Vagina (tissue), 2 donors: ENCODE measurements at regions not wholly inside any gene's neighbourhood (a gene's known extent, or its start where the extent isn't known, plus 50 kb on each side); places are given as distances from the start of the nearest gene placed in this dataset.

Experiments used
- DNase-seq, 2 donors: peaks; one replicate each; pipeline ENCODE4 v3.0.0-alpha.2; 2017; ENCODE audit errors: extremely low spot score in 2 of 2
- H3K27ac ChIP-seq: fragments of 200-600 bp; sonication (generic); one replicate; pipeline ENCODE4 v1.5.1; 2019
- H3K27me3 ChIP-seq: fragments of 200-600 bp; sonication (generic); one replicate; pipeline ENCODE4 v1.5.1; 2019
- H3K36me3 ChIP-seq, 2 donors: fragments of 200-600 bp; sonication (generic); one replicate each; pipeline ENCODE4 v1.5.1; 2017 to 2019
- H3K4me1 ChIP-seq: fragments of 200-600 bp; sonication (generic); one replicate; pipeline ENCODE4 v1.5.1; 2019
- H3K4me3 ChIP-seq, 2 donors: fragments of 200-600 bp; sonication (generic); 1 replicate in 1 of 2; 2 replicates in 1 of 2; pipeline ENCODE4 v1.5.1; 2016 to 2019
- H3K9me3 ChIP-seq: fragments of 200-600 bp; sonication (generic); one replicate; pipeline ENCODE4 v1.5.1; 2019
- POLR2A ChIP-seq, 2 donors: fragments of 450-650 bp; IDR thresholded peaks; one replicate each; pipeline ENCODE4 v1.6.1; 2017; ENCODE audit warnings: antibody characterized with exemption in 2 of 2, mild to moderate bottlenecking in 2 of 2, moderate library complexity in 2 of 2
- POLR2AphosphoS5 ChIP-seq, 2 donors: sonication (generic); formaldehyde crosslinking; IDR thresholded peaks; one replicate each; pipeline ENCODE4 v1.9.0; 2017; ENCODE audit warnings: antibody characterized with exemption in 2 of 2, mild to moderate bottlenecking in 2 of 2, low read depth in 1 of 2; ENCODE audit not compliant: insufficient read depth in 1 of 2
- intact Hi-C: fragments of 100-400 bp; cut with DNase I; formaldehyde crosslinking; loops from one replicate; pipeline ENCODE4 v1.15.1; 2023
- TF ChIP-seq, protein P1 (sequence below), 3 experiments: fragments of 450-650 bp in 2 of 3; fragments of 200-600 bp in 1 of 3; sonication (generic) in 1 of 3; IDR thresholded peaks; one replicate each; pipeline ENCODE4 v1.5.1; 2017 to 2019; ENCODE audit warnings: antibody characterized with exemption in 3 of 3, mild to moderate bottlenecking in 2 of 3, moderate library complexity in 2 of 3

DNA sequence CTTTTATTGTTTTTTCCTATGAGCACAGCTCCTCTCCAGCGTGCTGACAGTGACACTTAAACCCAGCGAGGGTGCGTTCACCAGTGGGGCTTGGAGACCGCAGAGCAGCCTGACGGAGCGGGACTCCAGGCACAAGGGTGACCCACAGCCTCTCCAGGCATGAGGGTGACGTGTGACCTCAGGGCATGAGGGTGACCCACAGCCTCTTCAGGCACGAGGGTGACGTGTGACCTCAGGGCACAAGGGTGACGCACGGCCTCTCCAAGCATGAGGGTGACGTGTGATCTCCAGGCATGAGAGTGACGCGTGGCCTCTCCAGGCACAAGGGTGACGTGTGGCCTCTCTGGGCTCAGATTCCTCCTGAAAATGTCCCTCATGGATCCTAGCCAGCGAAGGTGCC is 164.3 kb upstream of the TCERG1L start:
- Histone ChIP-seq H3K27ac (no peak overlapping the region), H3K36me3 (no peaks in the 10 kb centered on the region), H3K27me3 (no peaks in the 10 kb centered on the region), H3K9me3 (no peaks in the 10 kb centered on the region), H3K4me3 (no peak overlapping the region), H3K4me1 (no peaks in the 10 kb centered on the region)
- peak in 1 of 2 donors; percentile 74 for DNase-seq
- intact Hi-C loops, result no loop called here
- TF ChIP-seq POLR2AphosphoS5 (IDR thresholded peaks at IDR 0.05; ENCODE audit: insufficient read depth in 1 of 2, low read depth in 1 of 2), result no peak
- TF ChIP-seq POLR2A (IDR thresholded peaks at IDR 0.05), result no peak
- TF ChIP-seq, protein P1, sequence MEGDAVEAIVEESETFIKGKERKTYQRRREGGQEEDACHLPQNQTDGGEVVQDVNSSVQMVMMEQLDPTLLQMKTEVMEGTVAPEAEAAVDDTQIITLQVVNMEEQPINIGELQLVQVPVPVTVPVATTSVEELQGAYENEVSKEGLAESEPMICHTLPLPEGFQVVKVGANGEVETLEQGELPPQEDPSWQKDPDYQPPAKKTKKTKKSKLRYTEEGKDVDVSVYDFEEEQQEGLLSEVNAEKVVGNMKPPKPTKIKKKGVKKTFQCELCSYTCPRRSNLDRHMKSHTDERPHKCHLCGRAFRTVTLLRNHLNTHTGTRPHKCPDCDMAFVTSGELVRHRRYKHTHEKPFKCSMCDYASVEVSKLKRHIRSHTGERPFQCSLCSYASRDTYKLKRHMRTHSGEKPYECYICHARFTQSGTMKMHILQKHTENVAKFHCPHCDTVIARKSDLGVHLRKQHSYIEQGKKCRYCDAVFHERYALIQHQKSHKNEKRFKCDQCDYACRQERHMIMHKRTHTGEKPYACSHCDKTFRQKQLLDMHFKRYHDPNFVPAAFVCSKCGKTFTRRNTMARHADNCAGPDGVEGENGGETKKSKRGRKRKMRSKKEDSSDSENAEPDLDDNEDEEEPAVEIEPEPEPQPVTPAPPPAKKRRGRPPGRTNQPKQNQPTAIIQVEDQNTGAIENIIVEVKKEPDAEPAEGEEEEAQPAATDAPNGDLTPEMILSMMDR (IDR thresholded peaks at IDR 0.05), result no peak

DNA sequence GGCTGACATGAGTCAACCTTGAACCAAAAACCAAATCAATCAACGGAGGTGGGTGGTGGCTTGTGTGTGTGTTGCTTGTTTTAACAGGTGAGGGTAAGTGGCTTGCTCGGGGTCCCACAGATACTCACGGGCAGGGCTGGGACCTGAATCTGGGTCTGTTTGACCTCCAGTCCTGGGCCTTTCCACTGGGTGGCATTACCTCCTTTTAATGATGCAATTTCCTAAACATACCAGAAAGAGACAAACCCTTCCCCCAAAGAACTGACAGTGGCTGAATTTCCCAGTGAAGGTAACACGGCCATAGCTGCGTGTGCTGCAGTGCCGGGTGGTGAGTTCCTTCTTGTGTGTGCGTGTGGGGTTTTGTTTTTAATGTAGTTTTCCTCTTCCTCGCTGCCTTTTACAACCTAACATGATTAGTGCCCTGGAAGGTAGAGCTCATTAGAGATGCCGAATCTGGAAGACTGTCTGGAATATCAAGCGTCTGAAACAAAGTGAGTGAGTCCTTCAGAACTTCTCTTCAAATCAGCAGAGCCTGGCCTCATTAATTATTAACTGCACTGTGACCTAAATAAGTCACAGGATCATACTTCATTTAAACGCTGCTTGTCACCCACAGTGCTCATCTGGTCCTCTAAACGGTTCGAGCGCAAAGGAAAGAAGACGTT is 166.1 kb upstream of the TCERG1L start:
- TF ChIP-seq, protein P1 (IDR thresholded peaks at IDR 0.05), result no peak
- TF ChIP-seq POLR2AphosphoS5 (IDR thresholded peaks at IDR 0.05; ENCODE audit: insufficient read depth in 1 of 2, low read depth in 1 of 2) (no peak), POLR2A (IDR thresholded peaks at IDR 0.05) (no peak)

DNA sequence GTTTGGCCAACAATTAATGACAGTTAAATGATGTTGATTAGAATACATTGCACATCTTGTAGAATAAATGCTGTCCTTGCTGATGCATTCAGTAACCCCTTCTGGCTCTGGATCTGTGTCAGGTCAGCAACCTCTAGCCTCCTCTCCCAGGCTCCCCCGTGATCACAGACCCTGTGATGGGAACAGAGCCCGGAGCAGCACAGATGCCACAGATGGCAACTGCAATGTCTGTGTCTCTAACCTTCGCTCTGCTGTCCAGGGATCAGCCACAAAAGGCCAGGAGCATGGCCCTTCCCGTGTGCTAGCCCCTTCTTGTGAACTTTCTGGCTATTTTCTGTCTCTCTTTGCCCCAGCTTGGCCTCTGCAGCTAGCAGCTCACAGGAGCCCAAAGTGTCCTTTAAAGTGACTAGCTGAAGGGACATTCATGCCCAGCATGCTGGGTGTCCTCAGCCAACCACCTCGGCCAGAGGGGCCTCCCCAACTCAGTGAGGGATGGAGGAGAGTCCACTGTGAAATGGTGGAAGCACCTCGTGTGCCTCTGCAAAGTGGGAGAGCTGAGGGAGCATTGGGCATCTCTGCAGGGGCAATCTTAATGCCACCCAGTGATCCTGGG is 167.0 kb upstream of the TCERG1L start:
- Histone ChIP-seq H3K36me3 (no peaks in the 10 kb centered on the region), H3K4me1 (no peaks in the 10 kb centered on the region), H3K27me3 (no peaks in the 10 kb centered on the region), H3K4me3 (no peak overlapping the region), H3K9me3 (no peaks in the 10 kb centered on the region), H3K27ac (no peak overlapping the region)
- no peak for DNase-seq
- no peak for TF ChIP-seq POLR2A (IDR thresholded peaks at IDR 0.05)
- TF ChIP-seq, protein P1 (IDR thresholded peaks at IDR 0.05), result no peak
- no peak for TF ChIP-seq POLR2AphosphoS5 (IDR thresholded peaks at IDR 0.05; ENCODE audit: insufficient read depth in 1 of 2, low read depth in 1 of 2)
- intact Hi-C loops, result no loop called here

More for the DNA sequence above, 166.1 kb upstream of the TCERG1L start:
- Histone ChIP-seq H3K4me3 (no peak overlapping the region), H3K4me1 (no peaks in the 10 kb centered on the region), H3K27ac (no peak overlapping the region), H3K9me3 (no peaks in the 10 kb centered on the region), H3K27me3 (no peaks in the 10 kb centered on the region), H3K36me3 (no peaks in the 10 kb centered on the region)
- no peak for DNase-seq
- intact Hi-C loops, result no loop called here

DNA sequence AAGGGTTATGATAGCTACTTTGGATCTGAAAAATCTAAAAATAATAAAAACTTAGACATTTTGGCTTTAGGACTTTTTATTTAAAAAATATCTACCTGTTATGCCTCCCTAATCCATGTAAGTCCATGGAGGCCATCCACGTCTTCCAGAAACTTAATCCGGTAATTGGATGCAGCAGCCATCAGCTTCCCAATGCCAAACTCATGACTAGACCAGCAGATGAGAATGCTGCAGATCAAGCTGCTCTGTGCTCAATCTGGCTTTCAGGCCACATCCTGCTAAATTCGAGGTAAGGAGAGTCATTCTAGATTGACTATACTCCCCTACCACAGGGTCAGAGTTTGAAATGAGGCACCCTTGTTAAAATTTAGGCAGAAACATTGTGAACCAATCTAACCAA is 168.5 kb upstream of the TCERG1L start:
- intact Hi-C loops, result no loop called here
- TF ChIP-seq POLR2AphosphoS5 (IDR thresholded peaks at IDR 0.05; ENCODE audit: insufficient read depth in 1 of 2, low read depth in 1 of 2) (no peak), POLR2A (IDR thresholded peaks at IDR 0.05) (no peak)
- TF ChIP-seq, protein P1 (IDR thresholded peaks at IDR 0.05), result no peak
- Histone ChIP-seq H3K4me3 (no peak overlapping the region), H3K27ac (no peak overlapping the region), H3K36me3 (no peaks in the 10 kb centered on the region), H3K9me3 (no peaks in the 10 kb centered on the region), H3K27me3 (no peaks in the 10 kb centered on the region), H3K4me1 (no peaks in the 10 kb centered on the region)
- no peak for DNase-seq

DNA sequence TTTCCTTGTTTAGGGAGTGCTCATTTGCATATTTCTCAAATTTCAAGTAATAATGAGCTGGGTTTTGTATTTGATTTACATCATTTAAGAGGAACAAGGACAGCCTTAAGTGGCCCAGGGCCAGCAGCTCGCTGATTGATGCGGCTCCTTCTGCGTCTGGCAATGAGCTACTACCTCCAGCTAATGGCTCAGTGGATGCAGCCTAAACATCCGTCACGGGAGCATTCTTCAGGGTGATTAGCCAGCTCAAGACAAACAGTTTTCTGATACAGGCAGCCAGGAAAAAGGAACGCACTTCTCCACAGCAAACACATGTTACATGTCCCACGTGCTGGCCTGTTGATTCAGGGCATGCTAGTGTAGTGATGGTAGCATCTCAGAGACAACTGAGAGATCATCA is 169.3 kb upstream of the TCERG1L start:
- H3K9me3 ChIP-seq, result no peaks in the 10 kb centered on the region
- TF ChIP-seq, protein P1 (IDR thresholded peaks at IDR 0.05), result no peak
- no peak for TF ChIP-seq POLR2A (IDR thresholded peaks at IDR 0.05)
- no peak for TF ChIP-seq POLR2AphosphoS5 (IDR thresholded peaks at IDR 0.05; ENCODE audit: insufficient read depth in 1 of 2, low read depth in 1 of 2)
- intact Hi-C loops, result no loop called here
- H3K4me3 ChIP-seq, result no peak overlapping the region
- H3K27ac ChIP-seq, result no peak overlapping the region
- no peak for DNase-seq
- H3K27me3 ChIP-seq, result no peaks in the 10 kb centered on the region
- no peaks in the 10 kb centered on the region for H3K4me1 ChIP-seq
- no peaks in the 10 kb centered on the region for H3K36me3 ChIP-seq
